HG03442 (cell line): ENCODE measurements at regions not wholly inside any gene's neighbourhood (a gene's known extent, or its start where the extent isn't known, plus 50 kb on each side); places are given as distances from the start of the nearest gene placed in this dataset.

Source experiments
- ATAC-seq: cut with Tn5 transposase; IDR thresholded peaks from one replicate; pipeline ENCODE4 v1.9.1; 2021; ENCODE audit warnings: mild to moderate bottlenecking, moderate library complexity; ENCODE audit not compliant: unreplicated experiment

DNA sequence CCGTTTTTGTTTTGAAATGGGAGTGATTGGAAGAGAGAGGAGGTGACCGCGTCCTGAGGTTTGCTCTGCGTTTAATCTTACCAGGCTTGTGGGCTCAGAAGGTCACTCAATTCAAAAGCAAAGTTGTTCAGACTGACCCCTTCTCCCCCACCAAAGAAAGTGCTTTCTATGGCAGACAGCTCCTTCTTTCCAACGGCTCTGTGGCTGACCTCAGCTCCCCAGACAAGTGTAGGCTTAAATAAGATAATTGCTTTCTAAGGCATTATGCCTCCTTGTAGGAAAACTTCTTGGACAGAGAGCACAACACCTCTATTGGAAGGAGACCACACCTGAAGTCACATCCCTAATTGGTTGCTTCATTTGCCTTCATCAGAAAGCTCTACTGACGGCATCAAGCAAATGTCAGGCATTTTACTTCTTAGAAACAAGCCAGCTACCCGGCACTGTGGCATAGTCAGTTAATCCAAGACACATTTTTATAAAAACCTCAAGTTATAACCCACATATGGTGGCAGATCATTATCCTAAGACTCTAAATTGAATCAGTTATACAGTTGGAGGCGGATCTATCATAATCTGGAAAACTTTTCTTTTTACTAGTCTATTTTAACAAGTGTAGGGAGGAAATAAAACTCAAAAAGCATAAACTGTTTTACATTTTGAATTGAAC is 94.9 kb downstream of the TMEM174 start:
- ATAC-seq = no peak

- no peak for ATAC-seq
These were observed 94.2 kb downstream of the TMEM174 start for GRCh38 chr5:73266925-73267765.

DNA sequence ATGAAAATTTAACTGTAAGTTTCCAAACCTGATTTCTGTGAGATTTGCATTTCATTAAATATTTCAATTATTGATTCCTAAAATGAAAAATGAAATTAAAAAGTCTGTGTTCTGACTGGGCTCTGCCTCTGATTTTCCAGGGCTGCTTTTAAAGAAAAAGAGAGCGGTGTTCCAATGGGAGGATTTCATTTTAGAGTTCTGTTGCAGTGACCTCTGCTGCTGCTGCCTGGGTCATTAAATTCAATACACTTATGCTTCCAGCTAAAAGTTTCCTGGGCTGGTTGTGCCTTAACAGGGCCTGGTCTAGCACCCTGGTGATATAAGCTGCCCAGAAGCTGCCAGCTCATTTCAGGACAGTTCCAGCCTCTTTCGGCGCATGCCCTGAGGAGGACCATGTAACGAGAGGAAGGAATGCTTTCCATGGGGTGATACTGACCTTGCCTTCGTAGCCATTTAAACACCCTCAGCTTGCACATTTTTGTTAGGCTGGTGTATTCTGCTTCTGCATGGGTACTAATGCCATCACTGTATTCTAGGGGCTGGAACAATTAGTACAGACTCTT is 93.3 kb downstream of the TMEM174 start:
- ATAC-seq = no peak

- no peak for ATAC-seq
These were observed 92.6 kb downstream of the TMEM174 start for GRCh38 chr5:73265641-73266040.

DNA sequence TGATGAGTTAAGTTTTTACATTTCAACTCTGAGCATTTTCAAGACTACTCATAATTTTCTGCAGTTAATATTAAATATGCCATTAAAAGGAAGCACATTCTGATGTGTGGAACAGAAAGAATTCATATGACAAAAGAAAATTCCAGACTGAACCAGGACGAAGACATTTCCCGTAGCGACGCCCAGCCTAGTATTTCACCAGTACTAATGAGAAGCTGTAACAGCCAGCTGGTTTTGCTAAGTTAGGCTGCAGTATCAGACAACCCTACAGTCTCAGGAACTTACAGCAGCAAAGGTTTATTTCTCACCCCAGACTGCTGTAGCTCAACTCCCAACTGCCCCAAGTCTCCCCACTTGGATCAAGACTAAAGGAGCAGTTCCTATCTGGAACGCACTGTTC is 91.6 kb downstream of the TMEM174 start:
- no peak for ATAC-seq

DNA sequence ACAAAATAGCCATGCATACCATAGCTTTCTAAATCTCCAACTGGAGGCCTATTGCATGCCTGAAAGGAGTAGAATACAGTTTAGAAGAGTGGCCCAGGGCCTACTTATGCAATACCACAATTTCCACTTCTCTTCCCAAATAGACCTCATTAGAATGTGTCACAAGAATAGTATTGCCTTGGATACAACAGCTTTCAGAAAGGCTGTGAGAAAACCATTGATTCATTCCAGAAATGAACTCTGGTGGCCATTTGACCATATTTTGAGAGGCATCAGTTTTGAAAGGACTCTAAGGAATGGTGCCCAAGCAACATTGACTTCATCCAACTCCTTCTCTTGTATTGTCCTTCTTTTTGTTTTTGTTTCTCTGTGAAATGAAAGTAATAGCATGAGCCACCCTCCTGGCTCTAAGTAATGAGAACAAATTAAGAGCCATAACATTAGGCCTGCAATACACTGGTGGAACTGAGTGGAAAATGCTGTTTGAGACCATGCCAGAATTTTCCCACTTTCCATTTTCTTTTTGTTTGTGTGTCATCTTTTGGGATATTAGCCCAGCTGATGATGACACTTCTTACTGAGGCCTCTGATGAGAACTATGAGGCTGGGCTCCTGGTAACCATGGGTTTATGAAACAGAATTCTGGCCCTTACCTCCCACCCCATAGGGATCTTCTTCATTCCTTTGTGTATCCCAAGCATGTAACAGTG is 90.2 kb downstream of the TMEM174 start:
- ATAC-seq = no peak

- no peak for ATAC-seq
These were observed 83.9 kb downstream of the TMEM174 start for GRCh38 chr5:73256862-73257261.

GRCh38 chr5:73256462-73256861 is 83.5 kb downstream of the TMEM174 start:
- no peak for ATAC-seq

- no peak for ATAC-seq
These were observed 83.0 kb downstream of the TMEM174 start for GRCh38 chr5:73256012-73256411.

DNA sequence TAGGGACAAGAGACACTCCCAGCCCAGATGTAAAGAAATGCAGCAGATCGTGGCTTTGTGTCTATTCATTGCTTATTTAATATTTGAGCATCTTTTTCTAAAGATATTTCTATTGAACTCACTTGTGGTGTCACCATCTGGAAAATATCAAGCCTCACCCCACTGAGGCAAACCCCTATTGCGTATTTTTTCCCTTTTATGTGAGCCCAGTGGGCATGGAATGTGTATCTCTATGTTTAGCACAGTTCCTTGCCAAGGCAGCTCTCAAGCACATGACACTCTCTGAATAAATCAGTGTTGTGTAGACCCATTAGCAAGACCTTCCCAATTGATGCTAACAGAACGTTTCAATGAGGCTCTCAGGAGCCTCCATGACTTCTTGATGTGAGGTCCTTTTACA is 81.6 kb downstream of the TMEM174 start:
- no peak for ATAC-seq

- no peak for ATAC-seq
These were observed 80.2 kb downstream of the TMEM174 start for GRCh38 chr5:73253047-73253660.

GRCh38 chr5:73250645-73251044 is 77.7 kb downstream of the TMEM174 start:
- ATAC-seq = no peak

GRCh38 chr5:73242735-73243134 is 69.7 kb downstream of the TMEM174 start:
- ATAC-seq = no peak

DNA sequence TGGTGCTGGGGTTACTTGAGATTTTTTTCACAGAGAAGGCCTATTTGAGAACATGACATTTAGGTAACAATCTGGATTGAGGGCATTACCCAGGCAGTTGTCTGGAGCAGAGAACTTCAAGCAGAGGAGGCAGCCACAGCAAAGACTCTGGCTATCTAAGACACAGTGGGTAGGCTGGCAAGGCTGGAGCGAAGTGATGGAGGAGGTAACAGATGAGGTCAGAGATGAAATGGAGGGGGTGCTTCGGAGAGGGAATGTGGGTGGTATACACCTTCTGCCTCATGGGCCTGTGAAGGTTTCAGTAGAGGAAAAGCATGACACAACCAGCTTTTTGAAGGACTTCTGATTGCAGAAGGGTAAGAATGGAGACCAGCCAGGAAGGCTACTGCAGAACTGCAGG is 65.9 kb downstream of the TMEM174 start:
- ATAC-seq = no peak

DNA sequence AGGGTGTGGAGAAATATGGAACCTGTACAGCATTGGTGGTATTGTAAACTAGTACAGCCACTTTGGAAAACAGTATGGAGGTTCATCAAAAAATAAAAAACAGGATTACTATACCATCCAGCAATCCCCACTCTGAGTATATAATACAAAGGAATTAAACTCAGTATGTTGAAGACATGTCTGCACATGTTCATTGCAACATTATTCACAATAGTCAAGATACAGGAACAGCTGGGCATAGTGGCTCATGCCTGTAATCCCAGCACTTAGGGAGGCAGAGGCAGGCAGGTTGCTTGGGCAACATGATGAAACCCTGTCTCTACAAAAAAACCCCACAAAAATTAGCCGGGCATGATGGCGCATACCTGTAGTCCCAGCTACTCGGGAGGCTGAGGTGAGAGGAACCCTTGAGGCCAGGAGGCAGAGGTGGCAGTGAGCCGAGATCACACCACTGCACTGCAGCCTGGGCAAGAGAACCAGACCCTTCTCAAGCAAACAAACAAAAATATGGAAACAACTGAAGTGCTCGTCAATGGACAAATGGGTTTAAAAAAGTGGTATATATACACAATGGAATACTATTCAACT is 63.6 kb downstream of the TMEM174 start:
- ATAC-seq = no peak

- no peak for ATAC-seq
These were observed 61.2 kb downstream of the TMEM174 start for GRCh38 chr5:73234204-73234555.

- no peak for ATAC-seq
These were observed 60.6 kb downstream of the TMEM174 start for GRCh38 chr5:73233461-73234203.

DNA sequence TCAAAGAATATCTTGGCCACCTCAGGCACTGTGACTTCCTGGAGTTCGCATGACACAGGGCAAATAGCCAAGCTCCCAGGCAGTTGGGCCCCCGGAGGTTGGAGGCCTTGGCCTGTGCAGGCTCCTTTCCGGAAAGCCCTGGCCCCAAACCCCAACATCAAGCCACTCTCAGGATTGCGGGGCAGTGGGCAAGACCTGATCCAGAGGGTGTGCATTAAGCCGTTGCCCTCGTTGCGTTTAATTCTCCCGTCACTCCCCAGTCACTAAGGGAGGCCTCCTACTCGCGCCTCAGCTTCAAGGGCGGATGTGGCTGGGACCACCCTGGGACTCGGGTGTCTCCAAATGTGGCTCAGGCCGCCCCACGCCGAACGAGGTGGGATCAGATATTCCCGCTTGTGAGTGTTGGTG is 60.1 kb downstream of the TMEM174 start:
- no peak for ATAC-seq

DNA sequence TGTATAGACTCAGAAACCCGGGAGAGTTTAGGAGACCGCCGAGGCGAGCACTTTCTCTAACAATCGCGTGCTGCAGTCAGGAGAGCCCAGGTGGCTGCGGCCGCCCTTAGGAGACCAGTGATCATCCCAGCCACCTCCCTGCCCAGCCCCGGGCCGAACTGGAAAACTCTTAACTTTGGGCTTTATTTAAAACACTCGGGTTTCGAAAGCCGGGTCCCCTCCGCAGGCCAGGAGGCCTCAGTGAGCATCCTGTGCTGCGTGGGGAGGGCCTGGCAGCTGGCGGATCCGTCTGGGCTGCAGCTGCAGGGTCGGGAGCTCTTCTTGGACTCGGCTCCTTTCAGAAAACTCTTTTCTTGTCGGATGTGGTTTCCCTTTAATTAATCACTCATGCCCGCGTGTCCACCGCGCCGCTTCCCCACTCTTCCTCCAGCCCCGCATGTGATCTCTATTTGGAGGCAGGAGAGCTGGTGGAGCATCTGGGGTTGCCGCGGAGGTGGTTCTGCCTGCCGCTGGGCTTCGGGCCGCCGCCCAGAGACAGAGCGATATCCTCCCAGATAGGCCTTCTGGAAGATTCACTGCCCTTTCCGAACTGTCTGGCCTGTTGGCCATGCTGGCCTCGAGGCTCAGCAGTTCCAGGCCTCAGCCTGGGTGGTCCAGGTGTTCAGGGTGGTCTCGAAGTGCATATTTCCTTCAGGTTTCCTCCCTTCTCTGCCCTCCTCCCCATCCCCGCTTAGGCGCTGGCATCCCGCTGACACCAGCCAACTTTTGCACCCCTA is 59.5 kb downstream of the TMEM174 start:
- no peak for ATAC-seq
